SU-DHL-6 (cell line): ENCODE measurements at regions not wholly inside any gene's neighbourhood (a gene's known extent, or its start where the extent isn't known, plus 50 kb on each side); places are given as distances from the start of the nearest gene placed in this dataset.

Source experiments
- H2AFZ ChIP-seq: fragments of 200-600 bp; sonication (generic); 2 replicates; pipeline ENCODE4 v1.6.1; 2014; ENCODE audit warnings: low read depth, mild to moderate bottlenecking, moderate library complexity, mixed read lengths, antibody characterized with exemption, low read length; ENCODE audit not compliant: severe bottlenecking
- H3F3A ChIP-seq: fragments of 200-600 bp; shearing (Covaris generic); 2 replicates; pipeline ENCODE4 v1.6.0; 2016; ENCODE audit warnings: antibody characterized with exemption, mild to moderate bottlenecking; ENCODE audit not compliant: insufficient read depth
- H3K27ac ChIP-seq: fragments of 200-600 bp; sonication (generic); 2 replicates; pipeline ENCODE4 v1.5.1; 2016; ENCODE audit warnings: low read depth, mild to moderate bottlenecking, low read length, moderate library complexity, mixed read lengths
- H3K27me3 ChIP-seq: fragments of 200-600 bp; sonication (generic), shearing (Covaris generic); 2 replicates; pipeline ENCODE4 v1.6.0; 2014; ENCODE audit warnings: mild to moderate bottlenecking, low read length
- H3K36me3 ChIP-seq: fragments of 200-600 bp; sonication (generic); 2 replicates; pipeline ENCODE4 v1.6.1; 2014; ENCODE audit warnings: mild to moderate bottlenecking, low read length, mixed read lengths
- H3K4me2 ChIP-seq: fragments of 300-600, 200-600 bp; shearing (Covaris generic), sonication (generic); 2 replicates; pipeline ENCODE4 v1.6.0; 2014; ENCODE audit warnings: low read length, low read depth, mild to moderate bottlenecking; ENCODE audit not compliant: poor library complexity, severe bottlenecking
- H3K4me3 ChIP-seq: fragments of 200-600 bp; sonication (generic); 2 replicates; pipeline ENCODE4 v1.5.1; 2014; ENCODE audit warnings: antibody characterized with exemption, low read length, mild to moderate bottlenecking, mixed read lengths; ENCODE audit not compliant: insufficient read depth, poor library complexity, severe bottlenecking
- H3K79me2 ChIP-seq: fragments of 200-600 bp; sonication (generic); 2 replicates; pipeline ENCODE4 v1.6.1; 2014; ENCODE audit warnings: mild to moderate bottlenecking, low read length, moderate library complexity; ENCODE audit not compliant: insufficient read depth
- H3K9ac ChIP-seq: fragments of 200-600 bp; sonication (generic); 2 replicates; pipeline ENCODE4 v1.7.0; 2014; ENCODE audit warnings: mild to moderate bottlenecking, low read length
- H3K9me2 ChIP-seq: fragments of 200-600 bp; sonication (generic); replicated peaks from 2 replicates; pipeline ENCODE4 v1.6.1; 2014; ENCODE audit warnings: low read length; ENCODE audit not compliant: insufficient read depth
- H3K9me3 ChIP-seq: fragments of 200-600 bp; sonication (generic); 2 replicates; pipeline ENCODE4 v1.6.1; 2014; ENCODE audit warnings: low read length, mixed read lengths; ENCODE audit not compliant: insufficient read depth
- H4K20me1 ChIP-seq: fragments of 200-600 bp; sonication (generic); 2 replicates; pipeline ENCODE4 v1.6.1; 2014; ENCODE audit warnings: low read depth, mild to moderate bottlenecking, antibody characterized with exemption, low read length, moderate library complexity, mixed read lengths
- EZH2phosphoT487 ChIP-seq: fragments of 200-600 bp; sonication (generic), shearing (Covaris generic); conservative IDR thresholded peaks from 2 replicates; pipeline ENCODE4 v1.6.1; 2018; ENCODE audit warnings: mild to moderate bottlenecking, antibody characterized with exemption, low read length, moderate library complexity, mixed read lengths
- TF ChIP-seq, protein P1 (sequence below): fragments of 200-600 bp; sonication (generic); IDR thresholded peaks from one replicate; pipeline ENCODE4 v1.5.1; 2017; ENCODE audit warnings: antibody characterized with exemption, mild to moderate bottlenecking, low read length, moderate library complexity; ENCODE audit not compliant: insufficient read depth, poor library complexity, severe bottlenecking

DNA sequence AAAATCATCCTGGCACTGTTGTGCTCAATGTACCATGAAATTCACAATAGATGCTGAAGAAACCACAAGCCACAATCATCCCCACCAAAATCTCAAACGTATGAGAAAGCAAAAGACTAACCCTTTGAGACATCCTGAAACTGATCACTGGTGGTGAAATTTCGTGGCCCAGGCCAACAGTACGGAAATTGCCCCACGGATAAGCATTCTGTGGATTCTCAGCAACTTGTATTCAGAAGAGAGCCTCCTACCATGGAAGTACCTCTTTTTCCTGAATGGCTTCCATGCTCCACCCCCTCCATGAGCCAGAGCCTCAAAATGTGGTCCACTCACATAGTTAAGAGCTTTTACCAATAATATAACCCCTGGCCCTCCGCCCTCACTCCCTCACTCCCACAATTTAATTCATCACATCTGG is 163.9 kb upstream of the AUTS2 start:
- H3K9me3 ChIP-seq: peaks cover 2% of the 10 kb centered on the region; the same call in 1 of the 2 replicates
- H4K20me1 ChIP-seq: no peaks in the 10 kb centered on the region
- H3K36me3 ChIP-seq: no peaks in the 10 kb centered on the region; the same call in 1 of the 2 replicates
- TF ChIP-seq, protein P1, sequence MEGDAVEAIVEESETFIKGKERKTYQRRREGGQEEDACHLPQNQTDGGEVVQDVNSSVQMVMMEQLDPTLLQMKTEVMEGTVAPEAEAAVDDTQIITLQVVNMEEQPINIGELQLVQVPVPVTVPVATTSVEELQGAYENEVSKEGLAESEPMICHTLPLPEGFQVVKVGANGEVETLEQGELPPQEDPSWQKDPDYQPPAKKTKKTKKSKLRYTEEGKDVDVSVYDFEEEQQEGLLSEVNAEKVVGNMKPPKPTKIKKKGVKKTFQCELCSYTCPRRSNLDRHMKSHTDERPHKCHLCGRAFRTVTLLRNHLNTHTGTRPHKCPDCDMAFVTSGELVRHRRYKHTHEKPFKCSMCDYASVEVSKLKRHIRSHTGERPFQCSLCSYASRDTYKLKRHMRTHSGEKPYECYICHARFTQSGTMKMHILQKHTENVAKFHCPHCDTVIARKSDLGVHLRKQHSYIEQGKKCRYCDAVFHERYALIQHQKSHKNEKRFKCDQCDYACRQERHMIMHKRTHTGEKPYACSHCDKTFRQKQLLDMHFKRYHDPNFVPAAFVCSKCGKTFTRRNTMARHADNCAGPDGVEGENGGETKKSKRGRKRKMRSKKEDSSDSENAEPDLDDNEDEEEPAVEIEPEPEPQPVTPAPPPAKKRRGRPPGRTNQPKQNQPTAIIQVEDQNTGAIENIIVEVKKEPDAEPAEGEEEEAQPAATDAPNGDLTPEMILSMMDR: no peak
- no peak for TF ChIP-seq EZH2phosphoT487
- H3F3A ChIP-seq: no peaks in the 10 kb centered on the region
- no peaks in the 10 kb centered on the region for H3K79me2 ChIP-seq
- H3K9ac ChIP-seq: no peak overlapping the region
- no peak overlapping the region for H2AFZ ChIP-seq
- H3K27ac ChIP-seq: no peak overlapping the region
- H3K4me3 ChIP-seq: no peak overlapping the region
- no peak overlapping the region for H3K4me2 ChIP-seq
- H3K27me3 ChIP-seq: no peaks in the 10 kb centered on the region
- no peaks in the 10 kb centered on the region for H3K9me2 ChIP-seq

DNA sequence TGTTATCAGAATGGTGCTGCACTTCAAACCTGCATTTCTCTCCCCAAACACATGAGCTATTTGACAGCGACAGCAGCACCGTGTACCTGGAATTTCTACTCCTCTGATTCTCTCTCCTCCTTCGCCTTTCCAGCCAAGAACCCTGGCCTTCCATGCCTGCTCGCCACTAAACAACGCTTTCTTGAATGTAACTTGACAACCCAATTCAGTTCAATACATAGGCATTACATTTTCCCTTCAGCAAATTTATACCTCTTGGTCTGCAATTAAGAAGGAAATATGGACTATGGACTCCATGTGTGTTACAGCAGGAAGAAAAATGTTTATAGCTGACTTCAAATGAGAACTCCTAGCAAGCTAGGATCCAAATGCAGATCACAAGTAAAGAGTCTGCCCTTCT is 162.6 kb upstream of the AUTS2 start:
- Histone ChIP-seq H3K9me2 (no peaks in the 10 kb centered on the region), H3K4me2 (no peak overlapping the region), H3K36me3 (peaks cover 9% of the 10 kb centered on the region; the same call in 1 of the 2 replicates), H3K27me3 (no peaks in the 10 kb centered on the region), H3K4me3 (no peak overlapping the region), H3F3A (no peaks in the 10 kb centered on the region), H3K9me3 (peaks cover 15% of the 10 kb centered on the region; the same call in 1 of the 2 replicates), H3K79me2 (no peaks in the 10 kb centered on the region), H4K20me1 (no peaks in the 10 kb centered on the region), H2AFZ (no peak overlapping the region), H3K27ac (no peak overlapping the region), H3K9ac (no peak overlapping the region)
- TF ChIP-seq, protein P1: no peak
- no peak for TF ChIP-seq EZH2phosphoT487

DNA sequence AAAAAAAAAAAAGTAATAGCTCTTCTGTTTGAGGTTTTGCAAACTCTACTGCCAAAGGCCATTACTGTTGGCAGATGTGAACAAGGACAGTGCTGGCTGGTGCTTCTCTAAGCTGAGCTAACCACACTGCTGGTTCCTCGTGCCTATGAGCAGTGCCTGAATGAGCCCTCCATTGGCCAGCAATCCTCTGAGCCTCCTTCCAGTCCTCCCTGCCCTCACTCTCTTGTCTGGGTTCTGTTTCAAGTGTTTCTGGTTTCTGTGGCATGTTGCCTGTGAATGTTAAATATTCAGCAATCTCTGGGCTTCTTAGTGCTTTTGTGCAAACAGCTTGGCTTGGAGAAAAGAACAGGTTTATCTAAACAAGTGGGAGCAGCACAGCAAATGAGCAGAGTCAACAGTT is 161.3 kb upstream of the AUTS2 start:
- no peak for TF ChIP-seq EZH2phosphoT487
- TF ChIP-seq, protein P1: no peak
- Histone ChIP-seq H3K9me2 (no peaks in the 10 kb centered on the region), H3K79me2 (no peaks in the 10 kb centered on the region), H3F3A (no peaks in the 10 kb centered on the region), H3K4me2 (no peak overlapping the region), H2AFZ (no peak overlapping the region), H3K27ac (no peak overlapping the region), H4K20me1 (no peaks in the 10 kb centered on the region), H3K9ac (no peak overlapping the region), H3K9me3 (peaks cover 19% of the 10 kb centered on the region; the same call in 1 of the 2 replicates), H3K4me3 (no peak overlapping the region), H3K27me3 (no peaks in the 10 kb centered on the region), H3K36me3 (peaks cover 12% of the 10 kb centered on the region; the same call in 1 of the 2 replicates)
